Esophagus squamous epithelium (tissue), 4 donors: ENCODE measurements at regions not wholly inside any gene's neighbourhood (a gene's known extent, or its start where the extent isn't known, plus 50 kb on each side); places are given as distances from the start of the nearest gene placed in this dataset.

Experiments
- CTCF ChIP-seq, 6 experiments: fragments of 450-650 bp in 4 of 6; fragments of 200-600 bp in 2 of 6; sonication (generic) in 2 of 6; IDR thresholded peaks; one replicate each; pipeline ENCODE4 v1.5.1; 2016 to 2019; ENCODE audit warnings: antibody characterized with exemption in 6 of 6, mild to moderate bottlenecking in 4 of 6, moderate library complexity in 4 of 6
- POLR2A ChIP-seq, 4 donors: fragments of 450-650 bp; IDR thresholded peaks; one replicate each; pipeline ENCODE4 v1.6.1; 2017; ENCODE audit warnings: antibody characterized with exemption in 4 of 4, mild to moderate bottlenecking in 4 of 4, moderate library complexity in 3 of 4

GRCh38 chr12:75872762-75873161, 158.8 kb downstream of the PHLDA1 start:
- no peak for TF ChIP-seq CTCF (IDR thresholded peaks at IDR 0.05)
- TF ChIP-seq POLR2A (IDR thresholded peaks at IDR 0.05): no peak
